GM12878 (cell line): ENCODE measurements at regions not wholly inside any gene's neighbourhood (a gene's known extent, or its start where the extent isn't known, plus 50 kb on each side); places are given as distances from the start of the nearest gene placed in this dataset.

Experiments
- CTCF ChIP-seq, 3 experiments: IDR thresholded peaks in 2 of 3; conservative IDR thresholded peaks in 1 of 3; 2 replicates each; pipeline ENCODE4 v1.5.1; 2011; ENCODE audit warnings: low read depth in 3 of 3, low read length in 3 of 3, mild to moderate bottlenecking in 3 of 3, control low read depth in 2 of 3, moderate library complexity in 2 of 3, inconsistent platforms in 1 of 3, mixed read lengths in 1 of 3; ENCODE audit not compliant: control insufficient read depth in 2 of 3, insufficient read depth in 1 of 3; ENCODE audit errors: extremely low read depth in 1 of 3
- DPF2 ChIP-seq: fragments of 450-650 bp; IDR thresholded peaks from 2 replicates; pipeline ENCODE4 v1.6.1; 2017; ENCODE audit warnings: mild to moderate bottlenecking
- ESRRA ChIP-seq: IDR thresholded peaks from 2 replicates; pipeline ENCODE4 v1.6.1; 2012; ENCODE audit warnings: mild to moderate bottlenecking, low read length, improper control_type of control experiment
- EZH2 ChIP-seq: IDR thresholded peaks from 2 replicates; pipeline ENCODE4 v1.6.1; 2012; ENCODE audit warnings: low read depth, mild to moderate bottlenecking, control low read depth, inconsistent platforms, low read length, borderline replicate concordance; ENCODE audit not compliant: control insufficient read depth
- FOXK2 ChIP-seq: fragments of 450-650 bp; IDR thresholded peaks from 2 replicates; pipeline ENCODE4 v1.6.1; 2017; ENCODE audit warnings: mild to moderate bottlenecking, moderate library complexity
- JUNB ChIP-seq: IDR thresholded peaks from 2 replicates; pipeline ENCODE4 v1.6.1; 2016; ENCODE audit warnings: antibody characterized with exemption, mild to moderate bottlenecking
- NFYB ChIP-seq: IDR thresholded peaks from 2 replicates; pipeline ENCODE4 v1.6.1; 2011; ENCODE audit warnings: low read depth, mild to moderate bottlenecking, low read length, improper control_type of control experiment, moderate library complexity; ENCODE audit not compliant: insufficient read depth
- PML ChIP-seq: IDR thresholded peaks from 2 replicates; pipeline ENCODE4 v1.6.1; 2012; ENCODE audit warnings: low read length, inconsistent platforms
- POLR2A ChIP-seq: IDR thresholded peaks from 2 replicates; pipeline ENCODE4 v1.6.1; 2011; ENCODE audit warnings: low read depth, mild to moderate bottlenecking, low read length
- POLR2AphosphoS5 ChIP-seq: IDR thresholded peaks from 2 replicates; pipeline ENCODE4 v1.6.1; 2011; ENCODE audit warnings: mild to moderate bottlenecking, low read length, inconsistent platforms
- REST ChIP-seq: IDR thresholded peaks from 2 replicates; pipeline ENCODE4 v1.6.1; 2012; ENCODE audit warnings: mild to moderate bottlenecking, low read depth, low read length
- WRNIP1 ChIP-seq: IDR thresholded peaks from 2 replicates; pipeline ENCODE4 v1.6.1; 2011; ENCODE audit warnings: low read depth, low read length, improper control_type of control experiment, borderline replicate concordance
- ZNF274 ChIP-seq: IDR thresholded peaks from one replicate; pipeline ENCODE4 v1.8.0; 2011; ENCODE audit not compliant: insufficient read length, insufficient read depth

- TF ChIP-seq EZH2 (no peak), CTCF (IDR thresholded peaks at IDR 0.05 in 2 of 3, conservative IDR thresholded peaks at IDR 0.05 in 1 of 3; ENCODE audit: control insufficient read depth in 2 of 3, extremely low read depth in 1 of 3, insufficient read depth in 1 of 3, low read depth in 3 of 3, low read length in 3 of 3) (no peak), JUNB (no peak), NFYB (no peak), ZNF274 (no peak), POLR2AphosphoS5 (no peak), REST (no peak), ESRRA (no peak), POLR2A (no peak), PML (no peak), FOXK2 (no peak), DPF2 (no peak), WRNIP1 (no peak)
Observed at GRCh38 chr3:68447885-68448284, 484.5 kb downstream of the TAFA4 start.
